HG03520 (cell line): ENCODE measurements at regions not wholly inside any gene's neighbourhood (a gene's known extent, or its start where the extent isn't known, plus 50 kb on each side); places are given as distances from the start of the nearest gene placed in this dataset.
A peak's percentile ranks its signal among the peaks of the same experiment; 100 is the strongest.
"Not testable (repeated sequence)": the region's sequence is repeated elsewhere in the genome, so short reads cannot be mapped to it uniquely, and the experiment has no call there.

Source experiments
- ATAC-seq: cut with Tn5 transposase; IDR thresholded peaks from one replicate; pipeline ENCODE4 v1.9.1; 2021; ENCODE audit warnings: mild to moderate bottlenecking, moderate library complexity; ENCODE audit not compliant: unreplicated experiment

GRCh38 chr6:144429753-144430152 lies 144.6 kb downstream of the UTRN start:
- no peak for ATAC-seq

DNA sequence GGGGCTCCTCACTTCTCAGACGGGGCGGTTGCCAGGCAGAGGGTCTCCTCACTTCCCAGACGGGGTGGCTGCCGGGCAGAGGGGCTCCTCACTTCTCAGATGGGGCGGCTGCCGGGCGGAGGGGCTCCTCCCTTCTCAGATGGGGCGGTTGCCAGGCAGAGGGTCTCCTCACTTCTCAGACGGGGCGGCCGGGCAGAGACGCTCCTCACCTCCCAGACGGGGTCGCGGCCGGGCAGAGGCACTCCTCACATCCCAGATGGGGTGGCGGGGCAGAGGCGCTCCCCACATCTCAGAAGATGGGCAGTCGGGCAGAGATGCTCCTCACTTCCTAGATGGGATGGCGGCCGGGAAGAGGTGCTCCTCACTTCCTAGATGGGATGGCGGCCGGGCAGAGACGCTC lies 148.3 kb downstream of the UTRN start:
- ATAC-seq, result not testable (repeated sequence)

GRCh38 chr6:144434308-144434990 lies 149.3 kb downstream of the UTRN start:
- no peak for ATAC-seq

- ATAC-seq, result no peak
Observed at GRCh38 chr6:144435602-144436426, 150.7 kb downstream of the UTRN start.

- ATAC-seq, result no peak
Observed at GRCh38 chr6:144437105-144437504, 152.0 kb downstream of the UTRN start.

DNA sequence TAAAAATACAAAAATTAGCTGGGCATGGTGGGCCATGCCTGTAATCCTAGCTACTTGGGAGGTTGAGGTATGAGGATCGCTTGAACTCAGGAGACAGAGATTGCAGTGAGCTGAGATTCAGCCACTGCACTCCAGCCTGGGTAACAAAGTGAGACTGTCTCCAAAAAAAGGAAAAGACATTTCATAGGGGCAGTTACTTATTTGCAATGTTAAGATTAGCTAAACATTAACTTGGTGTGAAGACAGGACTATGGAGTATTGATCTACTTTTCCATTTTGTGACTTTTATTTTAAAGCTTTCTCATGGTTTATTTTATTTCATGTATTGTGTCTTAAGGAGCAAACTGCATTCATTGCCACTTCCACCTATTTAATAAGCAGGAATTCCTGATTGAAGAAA lies 153.0 kb downstream of the UTRN start:
- ATAC-seq, result no peak

DNA sequence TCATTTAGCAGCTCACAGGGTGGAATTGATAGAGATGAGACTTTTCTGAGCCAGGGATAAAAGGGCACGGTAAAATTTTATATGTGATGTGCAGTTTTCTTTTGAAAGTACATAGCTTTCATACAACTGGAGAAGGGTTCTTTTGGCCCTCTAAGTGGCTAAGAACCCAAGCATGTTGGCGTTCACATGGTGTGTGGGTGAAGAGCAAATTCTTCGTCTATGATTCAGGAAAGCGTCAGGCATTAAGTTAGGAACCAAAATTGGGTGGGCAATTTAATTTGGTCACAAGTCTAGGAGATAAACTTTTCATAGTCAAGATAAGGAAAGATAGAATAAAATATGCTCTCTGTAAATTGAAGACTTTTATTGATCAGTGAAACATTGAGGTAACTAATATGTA lies 153.9 kb downstream of the UTRN start:
- ATAC-seq, result no peak

DNA sequence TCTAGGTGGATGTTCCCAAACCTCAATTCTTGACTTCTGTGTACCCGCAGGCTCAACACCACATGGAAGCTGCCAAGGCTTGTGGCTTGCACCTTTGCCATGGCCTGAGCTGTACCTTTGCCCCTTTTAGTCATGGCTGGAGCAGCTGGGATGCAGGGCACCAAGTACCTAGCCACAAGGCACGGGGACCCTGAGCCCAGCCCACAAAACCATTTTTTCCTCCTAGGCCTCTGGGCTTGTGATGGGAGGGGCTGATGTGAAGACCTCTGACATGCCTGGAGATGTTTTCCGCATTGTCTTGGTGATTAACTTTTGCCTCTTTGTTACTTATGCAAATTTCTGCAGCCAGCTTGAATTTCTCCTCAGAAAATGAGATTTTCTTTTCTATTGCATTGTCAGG lies 156.7 kb downstream of the UTRN start:
- not testable (repeated sequence) for ATAC-seq

DNA sequence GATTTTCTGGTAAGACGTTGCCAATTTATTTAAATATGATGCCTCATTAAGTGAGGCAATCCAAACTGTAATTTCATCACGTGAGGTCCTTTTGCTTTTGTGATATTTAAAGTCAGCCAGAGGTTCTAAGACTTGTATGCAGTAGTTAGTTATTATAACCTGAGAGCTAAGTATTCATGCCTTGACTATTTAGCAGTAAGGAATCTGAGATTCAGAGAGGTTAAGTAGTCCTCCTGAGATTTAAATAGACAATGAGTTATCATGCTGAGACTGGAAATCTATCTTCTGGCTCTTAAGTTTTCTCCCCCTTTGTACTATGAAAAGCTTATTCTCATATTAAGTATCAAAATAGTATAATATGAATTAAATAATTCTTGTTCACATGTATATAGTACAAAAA lies 158.0 kb downstream of the UTRN start:
- no peak for ATAC-seq

DNA sequence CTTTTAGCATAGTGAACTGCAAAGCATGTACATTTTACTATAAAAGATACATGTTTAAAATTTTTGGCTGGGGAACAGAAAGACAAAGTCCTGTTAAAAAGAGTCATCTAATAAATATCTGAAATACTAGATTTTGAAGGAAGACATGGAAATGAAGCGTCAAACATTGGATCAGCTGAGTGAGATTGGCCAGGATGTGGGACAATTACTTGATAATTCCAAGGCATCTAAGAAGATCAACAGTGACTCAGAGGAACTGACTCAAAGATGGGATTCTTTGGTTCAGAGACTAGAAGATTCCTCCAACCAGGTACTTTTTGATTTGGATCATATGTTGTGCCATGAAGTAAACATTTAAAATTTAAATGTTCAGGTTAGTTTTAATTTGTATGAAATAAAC lies 162.3 kb downstream of the UTRN start:
- no peak for ATAC-seq

DNA sequence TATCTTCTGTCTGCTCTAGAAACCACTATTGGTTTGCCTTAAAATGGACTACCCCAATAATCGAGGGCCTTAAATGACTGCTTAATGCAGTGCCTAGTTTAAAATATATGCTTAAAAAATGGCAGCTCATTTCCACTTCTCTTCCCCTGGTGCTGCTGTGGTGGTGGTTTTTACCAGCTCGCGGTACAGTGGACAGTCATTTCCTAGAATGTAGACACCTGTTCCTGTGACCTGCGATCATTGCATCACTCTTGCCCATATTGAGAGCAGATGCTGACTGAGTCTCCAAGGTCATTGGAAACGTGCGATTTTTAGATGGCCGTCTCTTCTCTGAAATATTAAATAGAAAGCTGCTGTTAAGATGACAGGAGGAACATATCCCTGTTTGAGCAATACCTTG lies 164.1 kb downstream of the UTRN start:
- no peak for ATAC-seq

GRCh38 chr6:144449911-144450597 lies 164.9 kb downstream of the UTRN start:
- ATAC-seq, result no peak

DNA sequence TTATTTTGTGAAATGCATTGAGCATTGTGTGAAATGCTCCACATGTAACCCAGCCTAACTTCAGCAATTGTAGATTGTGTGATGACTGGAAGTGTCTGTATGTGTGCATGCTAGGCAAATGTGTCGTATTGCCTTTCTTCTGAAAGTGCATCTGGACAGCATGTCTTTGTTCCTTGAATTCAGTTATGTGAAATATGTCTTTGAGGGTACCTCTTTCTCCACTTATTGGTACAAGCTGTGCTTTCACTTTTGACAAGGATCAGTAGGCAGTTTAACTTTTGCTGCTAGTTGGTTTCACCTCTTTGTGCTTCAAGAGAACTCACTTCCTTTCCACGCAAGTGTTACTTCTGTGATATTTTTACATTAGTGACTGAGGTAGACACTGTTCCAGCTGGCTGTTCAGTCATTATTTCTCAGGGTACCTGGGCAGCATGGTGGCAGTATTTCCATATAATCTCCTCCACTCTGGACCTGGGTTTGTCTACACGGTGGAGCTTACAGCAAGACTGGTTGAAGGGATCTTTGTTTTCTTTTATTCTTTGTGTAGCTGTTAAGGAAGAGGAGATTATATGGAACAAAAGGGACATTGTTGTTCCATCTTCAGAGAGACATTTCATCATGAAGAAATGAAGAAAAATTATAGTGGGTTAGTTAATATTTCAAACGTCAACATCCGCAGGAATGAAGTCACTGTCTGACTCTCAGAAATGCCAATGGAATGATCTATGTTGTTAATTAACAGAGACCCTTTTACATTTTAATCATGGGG lies 175.4 kb downstream of the UTRN start:
- ATAC-seq, result peak; percentile 89

GRCh38 chr6:144462058-144462457 lies 176.9 kb downstream of the UTRN start:
- no peak for ATAC-seq

GRCh38 chr6:144466716-144467115 lies 181.6 kb downstream of the UTRN start:
- no peak for ATAC-seq

DNA sequence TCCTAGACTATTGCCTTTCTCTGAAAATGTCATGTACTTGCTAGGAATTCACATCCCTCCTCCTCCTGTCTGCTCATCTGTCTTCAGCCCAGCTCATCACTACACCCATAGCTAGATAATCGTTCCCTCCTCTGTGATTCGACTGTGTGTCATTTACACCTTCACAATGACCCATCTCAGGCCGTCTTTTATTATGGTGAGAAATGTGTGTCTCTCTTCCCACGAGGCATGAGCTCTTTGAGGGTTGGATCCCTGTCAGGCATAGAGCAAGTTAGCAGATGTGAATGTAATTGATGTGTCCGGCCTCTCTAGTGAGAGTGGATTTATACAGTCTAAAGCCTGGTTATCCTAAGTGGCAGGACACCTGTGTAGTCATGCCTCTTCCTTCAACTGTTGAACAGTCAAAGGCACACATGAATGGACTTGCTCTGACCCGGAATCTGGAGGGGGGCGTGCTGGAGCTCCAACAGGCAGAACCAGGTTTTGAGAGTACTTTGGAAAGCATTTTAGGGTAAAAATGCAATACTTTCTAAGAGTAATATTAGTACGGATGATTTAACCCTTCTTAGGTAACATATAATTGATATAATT lies 182.1 kb downstream of the UTRN start:
- ATAC-seq, result no peak

- ATAC-seq, result no peak
Observed at GRCh38 chr6:144467921-144468320, 182.8 kb downstream of the UTRN start.

- ATAC-seq, result no peak
Observed at GRCh38 chr6:144468709-144469108, 183.6 kb downstream of the UTRN start.

DNA sequence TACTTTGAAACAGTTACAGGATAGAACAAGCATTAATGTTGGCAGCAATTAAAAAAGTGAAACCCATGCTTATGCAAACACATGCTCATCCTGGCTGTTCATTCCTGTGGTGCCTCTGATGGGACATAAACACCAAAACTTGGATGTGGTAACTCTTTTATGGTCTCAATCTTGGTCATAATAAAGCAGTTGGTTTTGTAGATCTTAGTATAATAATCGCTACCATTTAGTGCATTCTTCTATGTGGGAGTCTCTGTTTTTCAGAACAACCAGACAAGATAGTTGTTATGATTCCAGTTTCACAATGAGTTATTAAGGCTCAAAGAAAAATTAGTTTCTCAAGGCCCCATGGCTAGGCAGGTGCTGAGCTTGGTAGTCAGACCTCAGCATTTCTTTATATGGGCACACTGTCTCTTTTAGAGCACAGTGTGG lies 184.0 kb downstream of the UTRN start:
- peak; percentile 74 for ATAC-seq

- not testable (repeated sequence) for ATAC-seq
Observed at GRCh38 chr6:144470201-144470600, 185.1 kb downstream of the UTRN start.

DNA sequence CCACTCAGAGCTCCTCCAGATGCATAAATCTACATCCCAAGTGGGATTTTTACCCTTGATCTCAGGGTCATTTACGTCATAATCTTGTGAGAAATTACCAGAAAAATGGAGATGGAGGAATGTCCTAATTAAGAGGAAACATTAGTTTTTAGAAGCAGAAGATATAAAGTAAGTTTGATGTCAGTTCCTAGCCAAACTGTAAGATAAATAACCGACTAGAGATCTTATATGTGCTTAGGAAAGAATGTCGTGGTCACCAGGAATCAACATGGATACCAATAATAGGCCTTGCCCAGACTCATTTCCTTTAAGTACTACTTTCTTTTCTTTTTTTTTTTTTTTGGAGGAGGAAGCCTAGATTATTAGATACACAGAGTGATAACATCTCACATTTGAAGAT lies 186.9 kb downstream of the UTRN start:
- ATAC-seq, result no peak
